Gastroesophageal sphincter (tissue), 4 donors: ENCODE measurements at regions not wholly inside any gene's neighbourhood (a gene's known extent, or its start where the extent isn't known, plus 50 kb on each side); places are given as distances from the start of the nearest gene placed in this dataset.

Experiments used
- ATAC-seq: fragments of 150-250 bp; one replicate; pipeline ENCODE4 v1.9.1; 2016; ENCODE audit warnings: mild to moderate bottlenecking, moderate library complexity
- H3K27ac ChIP-seq, 4 donors: fragments of 200-600 bp; sonication (generic) in 3 of 4; 1 replicate in 3 of 4; 2 replicates in 1 of 4; pipeline ENCODE4 v1.5.1; 2016 to 2019
- H3K27me3 ChIP-seq: fragments of 200-600 bp; sonication (generic); one replicate; pipeline ENCODE4 v1.5.1; 2019
- H3K36me3 ChIP-seq, 2 donors: fragments of 200-600 bp; sonication (generic); one replicate each; pipeline ENCODE4 v1.5.1; 2019; ENCODE audit warnings: control low read depth in 1 of 2
- H3K4me1 ChIP-seq, 3 donors: fragments of 200-600 bp; sonication (generic); 1 replicate in 2 of 3; 2 replicates in 1 of 3; pipeline ENCODE4 v1.5.1; 2016 to 2019; ENCODE audit warnings: control low read depth in 2 of 3
- H3K4me3 ChIP-seq, 2 donors: fragments of 200-600 bp; sonication (generic); one replicate each; pipeline ENCODE4 v1.5.1; 2019; ENCODE audit warnings: mild to moderate bottlenecking in 1 of 2, moderate library complexity in 1 of 2
- H3K9me3 ChIP-seq, 3 donors: fragments of 200-600 bp; sonication (generic); one replicate each; pipeline ENCODE4 v1.5.1; 2017 to 2019; ENCODE audit warnings: control low read depth in 2 of 3
- CTCF ChIP-seq, 4 experiments: fragments of 200-600 bp in 2 of 4; fragments of 450-650 bp in 2 of 4; sonication (generic) in 1 of 4; IDR thresholded peaks; one replicate each; pipeline ENCODE4 v1.5.1; 2017 to 2019; ENCODE audit warnings: antibody characterized with exemption in 4 of 4, mild to moderate bottlenecking in 2 of 4, moderate library complexity in 2 of 4
- EP300 ChIP-seq: sonication (generic); formaldehyde crosslinking; IDR thresholded peaks from one replicate; pipeline ENCODE4 v1.6.1; 2017; ENCODE audit warnings: antibody characterized with exemption, mild to moderate bottlenecking
- POLR2A ChIP-seq, 2 donors: fragments of 450-650 bp; IDR thresholded peaks; one replicate each; pipeline ENCODE4 v1.6.1; 2017; ENCODE audit warnings: antibody characterized with exemption in 2 of 2, mild to moderate bottlenecking in 2 of 2, moderate library complexity in 1 of 2
- POLR2AphosphoS5 ChIP-seq: sonication (generic); formaldehyde crosslinking; IDR thresholded peaks from one replicate; pipeline ENCODE4 v1.6.1; 2017; ENCODE audit warnings: antibody characterized with exemption
- WGBS, 2 donors: methylation state at CpG; one replicate each; pipeline ENCODE4 v1.1.5; 2018; ENCODE audit warnings: low coverage in 1 of 2; 5-methylcytosine and 5-hydroxymethylcytosine counted together

- no peak for ATAC-seq
- 80 to 82% methylated on average over 3 to 4 of the region's 4 CpGs for WGBS, 2 donors
- TF ChIP-seq EP300 (no peak), CTCF (IDR thresholded peaks at IDR 0.05) (no peak), POLR2A (IDR thresholded peaks at IDR 0.05) (no peak), POLR2AphosphoS5 (no peak)
Observed at GRCh38 chr15:38695249-38696108, 130.9 kb upstream of the RASGRP1 start.

GRCh38 chr15:38696109-38696727 is 131.6 kb upstream of the RASGRP1 start:
- H3K4me1 ChIP-seq, result no peaks in the 10 kb centered on the region
- no peaks in the 10 kb centered on the region for H3K27me3 ChIP-seq
- no peaks in the 10 kb centered on the region for H3K36me3 ChIP-seq
- no peak overlapping the region for H3K27ac ChIP-seq
- no peak for ATAC-seq
- no peak overlapping the region for H3K4me3 ChIP-seq
- WGBS, 2 donors, result 81 to 100% methylated on average over 1 to 4 of the region's 7 CpGs
- no peaks in the 10 kb centered on the region for H3K9me3 ChIP-seq
- TF ChIP-seq CTCF (IDR thresholded peaks at IDR 0.05) (no peak), POLR2A (IDR thresholded peaks at IDR 0.05) (no peak), POLR2AphosphoS5 (no peak), EP300 (no peak)

More at GRCh38 chr15:38695249-38696108, 130.9 kb upstream of the RASGRP1 start:
- Histone ChIP-seq H3K4me1 (no peaks in the 10 kb centered on the region), H3K27ac (no peak overlapping the region), H3K27me3 (no peaks in the 10 kb centered on the region), H3K4me3 (no peak overlapping the region), H3K9me3 (no peaks in the 10 kb centered on the region), H3K36me3 (no peaks in the 10 kb centered on the region)

- no peaks in the 10 kb centered on the region for H3K4me1 ChIP-seq
- no peaks in the 10 kb centered on the region for H3K36me3 ChIP-seq
- no peak overlapping the region for H3K4me3 ChIP-seq
- 53 to 100% methylated on average over 1 of the region's 1 CpG for WGBS, 2 donors
- H3K27ac ChIP-seq, result no peak overlapping the region
- H3K9me3 ChIP-seq, result no peaks in the 10 kb centered on the region
- no peak for ATAC-seq
- H3K27me3 ChIP-seq, result no peaks in the 10 kb centered on the region
- no peak for TF ChIP-seq CTCF (IDR thresholded peaks at IDR 0.05)
- no peak for TF ChIP-seq EP300
- no peak for TF ChIP-seq POLR2A (IDR thresholded peaks at IDR 0.05)
- TF ChIP-seq POLR2AphosphoS5, result no peak
Observed at GRCh38 chr15:38696790-38697495, 132.3 kb upstream of the RASGRP1 start.

- no CpG with 5 or more reads among the region's 4 CpGs for WGBS, 2 donors
- TF ChIP-seq CTCF (IDR thresholded peaks at IDR 0.05) (no peak), POLR2AphosphoS5 (no peak), POLR2A (IDR thresholded peaks at IDR 0.05) (no peak), EP300 (no peak)
- ATAC-seq, result no peak
Observed at GRCh38 chr15:38698254-38698653, 133.6 kb upstream of the RASGRP1 start.

More at GRCh38 chr15:38698254-38698653, 133.6 kb upstream of the RASGRP1 start:
- Histone ChIP-seq H3K4me1 (no peaks in the 10 kb centered on the region), H3K9me3 (no peaks in the 10 kb centered on the region), H3K4me3 (no peak overlapping the region), H3K36me3 (no peaks in the 10 kb centered on the region), H3K27ac (no peak overlapping the region), H3K27me3 (no peaks in the 10 kb centered on the region)
